ENCODE measurements at regions not wholly inside any gene's neighbourhood (a gene's known extent, or its start where the extent isn't known, plus 50 kb on each side); places are given as distances from the start of the nearest gene placed in this dataset.

GRCh38 chr2:139964721-139965440 lies 1184.7 kb upstream of the NXPH2 start:
- 68% methylated on average over 3 of the region's 3 CpGs for WGBS
- intact Hi-C loops (cut with DNase I) = no loop called here
- no peak for DNase-seq (ENCODE audit: extremely low spot score)
- Histone ChIP-seq H3K27ac (replicated peaks in 1 of 4) (no peak overlapping the region), H3K4me3 (no peak overlapping the region), H3K27me3 (no peaks in the 10 kb centered on the region), H3K36me3 (no peaks in the 10 kb centered on the region), H3K9me3 (no peaks in the 10 kb centered on the region), H3K4me1 (no peaks in the 10 kb centered on the region)
- no peak for TF ChIP-seq EP300 (IDR thresholded peaks at IDR 0.05)
- TF ChIP-seq, protein P1, sequence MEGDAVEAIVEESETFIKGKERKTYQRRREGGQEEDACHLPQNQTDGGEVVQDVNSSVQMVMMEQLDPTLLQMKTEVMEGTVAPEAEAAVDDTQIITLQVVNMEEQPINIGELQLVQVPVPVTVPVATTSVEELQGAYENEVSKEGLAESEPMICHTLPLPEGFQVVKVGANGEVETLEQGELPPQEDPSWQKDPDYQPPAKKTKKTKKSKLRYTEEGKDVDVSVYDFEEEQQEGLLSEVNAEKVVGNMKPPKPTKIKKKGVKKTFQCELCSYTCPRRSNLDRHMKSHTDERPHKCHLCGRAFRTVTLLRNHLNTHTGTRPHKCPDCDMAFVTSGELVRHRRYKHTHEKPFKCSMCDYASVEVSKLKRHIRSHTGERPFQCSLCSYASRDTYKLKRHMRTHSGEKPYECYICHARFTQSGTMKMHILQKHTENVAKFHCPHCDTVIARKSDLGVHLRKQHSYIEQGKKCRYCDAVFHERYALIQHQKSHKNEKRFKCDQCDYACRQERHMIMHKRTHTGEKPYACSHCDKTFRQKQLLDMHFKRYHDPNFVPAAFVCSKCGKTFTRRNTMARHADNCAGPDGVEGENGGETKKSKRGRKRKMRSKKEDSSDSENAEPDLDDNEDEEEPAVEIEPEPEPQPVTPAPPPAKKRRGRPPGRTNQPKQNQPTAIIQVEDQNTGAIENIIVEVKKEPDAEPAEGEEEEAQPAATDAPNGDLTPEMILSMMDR (IDR thresholded peaks at IDR 0.05) = no peak
- no peak for TF ChIP-seq POLR2AphosphoS5 (IDR thresholded peaks at IDR 0.05)
- TF ChIP-seq POLR2A (IDR thresholded peaks at IDR 0.05; ENCODE audit: low read depth) = no peak

GRCh38 chr2:139963863-139964355 lies 1183.7 kb upstream of the NXPH2 start:
- no peak for DNase-seq (ENCODE audit: extremely low spot score)
- WGBS = 71% methylated on average over 10 of the region's 10 CpGs
- no peaks in the 10 kb centered on the region for H3K9me3 ChIP-seq
- no peak overlapping the region for H3K27ac ChIP-seq (replicated peaks in 1 of 4)
- intact Hi-C loops (cut with DNase I) = no loop called here
- H3K4me1 ChIP-seq = no peaks in the 10 kb centered on the region
- no peaks in the 10 kb centered on the region for H3K27me3 ChIP-seq
- H3K36me3 ChIP-seq = no peaks in the 10 kb centered on the region
- H3K4me3 ChIP-seq = no peak overlapping the region
- TF ChIP-seq POLR2AphosphoS5 (IDR thresholded peaks at IDR 0.05) = no peak
- TF ChIP-seq POLR2A (IDR thresholded peaks at IDR 0.05; ENCODE audit: low read depth) = no peak

- Histone ChIP-seq H3K27ac (replicated peaks in 1 of 4) (no peak overlapping the region), H3K4me1 (no peaks in the 10 kb centered on the region), H3K9me3 (no peaks in the 10 kb centered on the region), H3K36me3 (no peaks in the 10 kb centered on the region), H3K27me3 (no peaks in the 10 kb centered on the region), H3K4me3 (no peak overlapping the region)
- intact Hi-C loops (cut with DNase I) = no loop called here
- WGBS = 92% methylated on average over 6 of the region's 6 CpGs
- TF ChIP-seq, protein P1 (IDR thresholded peaks at IDR 0.05) = no peak
- TF ChIP-seq EP300 (IDR thresholded peaks at IDR 0.05) (no peak), POLR2AphosphoS5 (IDR thresholded peaks at IDR 0.05) (no peak), POLR2A (IDR thresholded peaks at IDR 0.05; ENCODE audit: low read depth) (no peak)
- DNase-seq (ENCODE audit: extremely low spot score) = no peak
Observed at GRCh38 chr2:139949242-139949972, 1169.2 kb upstream of the NXPH2 start.

- intact Hi-C loops (cut with DNase I) = no loop called here
- no peak for DNase-seq (ENCODE audit: extremely low spot score)
- no peaks in the 10 kb centered on the region for H3K4me1 ChIP-seq
- H3K4me3 ChIP-seq = no peak overlapping the region
- TF ChIP-seq EP300 (IDR thresholded peaks at IDR 0.05) (no peak), POLR2AphosphoS5 (IDR thresholded peaks at IDR 0.05) (no peak), POLR2A (IDR thresholded peaks at IDR 0.05; ENCODE audit: low read depth) (no peak)
- TF ChIP-seq, protein P1 (IDR thresholded peaks at IDR 0.05) = no peak
- H3K36me3 ChIP-seq = no peaks in the 10 kb centered on the region
- H3K27me3 ChIP-seq = no peaks in the 10 kb centered on the region
- H3K9me3 ChIP-seq = no peaks in the 10 kb centered on the region
- no peak overlapping the region for H3K27ac ChIP-seq (replicated peaks in 1 of 4)
- WGBS = 83% methylated on average over 2 of the region's 2 CpGs
Observed at GRCh38 chr2:139946690-139947089, 1166.5 kb upstream of the NXPH2 start.

- WGBS = 95% methylated on average over 1 of the region's 1 CpG
- TF ChIP-seq, protein P1 (IDR thresholded peaks at IDR 0.05) = no peak
- TF ChIP-seq EP300 (IDR thresholded peaks at IDR 0.05) (no peak), POLR2A (IDR thresholded peaks at IDR 0.05; ENCODE audit: low read depth) (no peak), POLR2AphosphoS5 (IDR thresholded peaks at IDR 0.05) (no peak)
- no peaks in the 10 kb centered on the region for H3K9me3 ChIP-seq
- no peak overlapping the region for H3K27ac ChIP-seq (replicated peaks in 1 of 4)
- H3K4me3 ChIP-seq = no peak overlapping the region
- H3K27me3 ChIP-seq = no peaks in the 10 kb centered on the region
- intact Hi-C loops (cut with DNase I) = no loop called here
- H3K36me3 ChIP-seq = no peaks in the 10 kb centered on the region
- no peaks in the 10 kb centered on the region for H3K4me1 ChIP-seq
- no peak for DNase-seq (ENCODE audit: extremely low spot score)
Observed at GRCh38 chr2:139940686-139941085, 1160.5 kb upstream of the NXPH2 start.

Data from esophagus muscularis mucosa (tissue), 4 donors.